HepG2 (cell line): ENCODE measurements at regions not wholly inside any gene's neighbourhood (a gene's known extent, or its start where the extent isn't known, plus 50 kb on each side); places are given as distances from the start of the nearest gene placed in this dataset.

Source experiments
- ATAC-seq: fragments of 200-7000 bp; cut with Tn5 transposase; 3 replicates; pipeline ENCODE4 v1.9.1; 2020; ENCODE audit warnings: mild to moderate bottlenecking, moderate library complexity
- BruUV-seq: library from RNA; stranded (reverse); fragments of 400-500 nt; replicated peaks from 2 replicates; lab custom pipeline; 2021; lab: Mats Ljungman, UMichigan
- CTCF ChIA-PET: fragments of 300-600 bp; formaldehyde crosslinking; extraction: SDS; loops from one replicate; lab custom pipeline; 2021; ENCODE audit warnings: low total read pairs, inconsistent platforms, low intra/inter-chr PET ratio; lab: Yijun Ruan, JAX
- POLR2A ChIA-PET: fragments of 350-600 bp; sonication (Branson Sonifier 250); formaldehyde crosslinking; loops from one replicate; lab custom pipeline; 2020; ENCODE audit warnings: antibody characterized with exemption, inconsistent platforms; lab: Yijun Ruan, JAX
- DNase-seq: peaks from one replicate; pipeline ENCODE4 v3.0.0-alpha.2; 2015; ENCODE audit warnings: low spot score
- FAIRE-seq: peaks from 3 replicates; lab custom pipeline; 2011; peaks lifted over from hg19 to GRCh38; lab: Jason Lieb, UNC
- H2AFZ ChIP-seq: one replicate; pipeline ENCODE4 v1.6.1; 2011; ENCODE audit warnings: low read length, inconsistent platforms
- H3K27ac ChIP-seq: fragments of 300-600 bp; 3 replicates; pipeline ENCODE4 v1.8.0; 2011; ENCODE audit warnings: mixed run types, mild to moderate bottlenecking, mixed read lengths, low read length, inconsistent platforms; ENCODE audit not compliant: insufficient read depth; ENCODE audit errors: extremely low read length
- H3K27me3 ChIP-seq, 2 experiments: fragments of 200-600 bp in 1 of 2; 2 replicates in 1 of 2; 3 replicates in 1 of 2; pipeline versions ENCODE4 v1.6.0 to v1.8.0; 2011; ENCODE audit warnings: low read length in 2 of 2, mild to moderate bottlenecking in 2 of 2, moderate library complexity in 2 of 2, inconsistent platforms in 1 of 2; ENCODE audit not compliant: insufficient read depth in 2 of 2, control insufficient read depth in 1 of 2
- H3K36me3 ChIP-seq, 2 experiments: fragments of 200-600 bp in 1 of 2; replicated peaks in 1 of 2; 2 replicates in 1 of 2; 3 replicates in 1 of 2; pipeline versions ENCODE4 v1.5.1 to v1.8.0; 2011; ENCODE audit warnings: low read length in 2 of 2, inconsistent platforms in 1 of 2; ENCODE audit not compliant: insufficient read depth in 2 of 2, control insufficient read depth in 1 of 2
- H3K4me1 ChIP-seq: 2 replicates; pipeline ENCODE4 v1.5.1; 2012; ENCODE audit warnings: low read length, inconsistent platforms; ENCODE audit not compliant: insufficient read depth
- H3K4me2 ChIP-seq: 2 replicates; pipeline ENCODE4 v1.6.0; 2011; ENCODE audit warnings: low read depth, low read length, inconsistent platforms
- H3K4me3 ChIP-seq, 3 experiments: fragments of 200-600 bp in 1 of 3; sonication (generic), shearing (Covaris generic) in 1 of 3; replicated peaks in 1 of 3; 2 replicates each; pipeline ENCODE4 v1.5.1; 2011 to 2016; ENCODE audit warnings: low read length in 3 of 3, inconsistent platforms in 2 of 3, low read depth in 2 of 3, mild to moderate bottlenecking in 2 of 3, control low read depth in 1 of 3, mixed read lengths in 1 of 3; ENCODE audit not compliant: insufficient read depth in 1 of 3
- H3K79me2 ChIP-seq: one replicate; pipeline ENCODE4 v1.6.1; 2011; ENCODE audit warnings: low read length, inconsistent platforms; ENCODE audit not compliant: insufficient read depth
- H3K9ac ChIP-seq: 2 replicates; pipeline ENCODE4 v1.6.0; 2011; ENCODE audit warnings: mild to moderate bottlenecking, low read depth, low read length, inconsistent platforms; ENCODE audit not compliant: insufficient read depth
- H3K9me3 ChIP-seq: 2 replicates; pipeline ENCODE4 v1.5.1; 2012; ENCODE audit warnings: mild to moderate bottlenecking, low read length
- H4K20me1 ChIP-seq: 2 replicates; pipeline ENCODE4 v1.6.0; 2011; ENCODE audit warnings: inconsistent platforms, mild to moderate bottlenecking, low read length, moderate library complexity; ENCODE audit not compliant: insufficient read depth
- IRX3 ChIP-seq: sonication (generic); formaldehyde crosslinking; IDR thresholded peaks from 2 replicates; pipeline ENCODE4 v1.8.1; 2023; ENCODE audit warnings: mild to moderate bottlenecking, low read depth, missing genetic modification reagents, borderline replicate concordance
- KDM3A ChIP-seq: IDR thresholded peaks from 2 replicates; pipeline ENCODE4 v1.6.1; 2018; ENCODE audit warnings: low read depth, missing compliant biosample characterization
- PRMT3 ChIP-seq: sonication (generic); formaldehyde crosslinking; IDR thresholded peaks from 2 replicates; pipeline ENCODE4 v1.8.1; 2022; ENCODE audit warnings: low read depth, mild to moderate bottlenecking, moderate library complexity, missing genetic modification reagents, borderline replicate concordance
- SMC3 ChIP-seq: IDR thresholded peaks from 2 replicates; pipeline ENCODE4 v1.6.1; 2011; ENCODE audit warnings: low read length, improper control_type of control experiment
- ZNF615 ChIP-seq: sonication (generic); formaldehyde crosslinking; IDR thresholded peaks from 2 replicates; pipeline ENCODE4 v1.5.0; 2020; ENCODE audit warnings: mild to moderate bottlenecking, missing genetic modification reagents, borderline replicate concordance
- ZNF841 ChIP-seq: sonication (generic); formaldehyde crosslinking; IDR thresholded peaks from 2 replicates; pipeline ENCODE4 v1.8.1; 2023; ENCODE audit warnings: missing genetic modification reagents, borderline replicate concordance
- in situ Hi-C: cut with HindIII; loops from 2 replicates; pipeline ENCODE4 v1.10.0; 2017; ENCODE audit warnings: low pct_unique_long_range_greater_than_20kb; ENCODE audit not compliant: extremely low pct_ligation_motif_present
- intact Hi-C: fragments of 100-400 bp; cut with micrococcal nuclease; formaldehyde crosslinking; loops from one replicate; pipeline ENCODE4 v1.10.0; 2022; ENCODE audit not compliant: unreplicated experiment

DNA sequence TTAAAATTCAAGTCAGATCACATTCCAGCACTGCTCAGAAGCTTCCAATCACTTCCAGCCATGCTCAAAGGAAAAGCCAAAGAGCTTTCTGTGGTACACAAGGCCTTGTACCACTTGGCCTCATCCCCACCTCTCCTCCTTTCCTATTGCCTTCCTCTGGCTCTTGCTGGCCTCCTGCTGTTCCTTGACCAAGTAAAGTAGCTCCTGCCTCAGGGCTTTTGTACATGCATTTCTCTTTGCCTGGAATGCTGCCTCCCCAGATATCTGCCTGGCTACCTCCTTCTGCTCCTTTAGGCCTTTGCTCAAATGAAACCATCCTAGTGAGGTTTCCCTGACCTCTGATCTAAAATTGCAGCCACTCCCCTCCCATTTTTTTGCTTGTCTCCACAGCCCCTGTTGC lies 51.2 kb upstream of the TCL1B start:
- DNase-seq: no peak
- ChIA-PET CTCF (no interaction called here), POLR2A (no interaction called here)
- Histone ChIP-seq H3K27ac (no peak overlapping the region), H3K27me3 (no peaks in the 10 kb centered on the region; a peak in 1 of 5 replicates), H3K4me1 (no peaks in the 10 kb centered on the region), H3K4me2 (no peak overlapping the region), H4K20me1 (no peaks in the 10 kb centered on the region), H2AFZ (no peak overlapping the region), H3K9ac (no peak overlapping the region), H3K36me3 (no peaks in the 10 kb centered on the region), H3K79me2 (no peaks in the 10 kb centered on the region), H3K4me3 (no peak overlapping the region), H3K9me3 (no peaks in the 10 kb centered on the region)
- no peak for FAIRE-seq
- in situ Hi-C loops (no loop called here), intact Hi-C loops (no loop called here)
- BruUV-seq: no TSS peak
- no peak for ATAC-seq
- no peak for TF ChIP-seq PRMT3 (CRISPR knock-in tag)
- no peak for TF ChIP-seq SMC3
- no peak for TF ChIP-seq ZNF841 (CRISPR knock-in tag)
- TF ChIP-seq KDM3A (CRISPR knock-in tag): no peak
- no peak for TF ChIP-seq IRX3
- TF ChIP-seq ZNF615 (CRISPR knock-in tag): no peak
